Cardiac fibroblast (primary cell): ENCODE measurements at regions not wholly inside any gene's neighbourhood (a gene's known extent, or its start where the extent isn't known, plus 50 kb on each side); places are given as distances from the start of the nearest gene placed in this dataset.

Experiments
- DNase-seq, 2 donors: peaks; one replicate each; pipeline versions ENCODE4 v3.0.0 to v3.0.0-alpha.2; 2010; ENCODE audit warnings: low read depth in 2 of 2
- H3K4me3 ChIP-seq, 2 donors: replicated peaks in 1 of 2; 1 replicate in 1 of 2; 2 replicates in 1 of 2; pipeline ENCODE4 v1.5.1; 2011; ENCODE audit warnings: low read depth in 2 of 2, low read length in 2 of 2, mild to moderate bottlenecking in 2 of 2, moderate library complexity in 1 of 2
- TF ChIP-seq, protein P1 (sequence below): IDR thresholded peaks from one replicate; pipeline ENCODE4 v1.5.1; 2011; ENCODE audit warnings: low read depth, mild to moderate bottlenecking, low read length, inconsistent platforms

DNA sequence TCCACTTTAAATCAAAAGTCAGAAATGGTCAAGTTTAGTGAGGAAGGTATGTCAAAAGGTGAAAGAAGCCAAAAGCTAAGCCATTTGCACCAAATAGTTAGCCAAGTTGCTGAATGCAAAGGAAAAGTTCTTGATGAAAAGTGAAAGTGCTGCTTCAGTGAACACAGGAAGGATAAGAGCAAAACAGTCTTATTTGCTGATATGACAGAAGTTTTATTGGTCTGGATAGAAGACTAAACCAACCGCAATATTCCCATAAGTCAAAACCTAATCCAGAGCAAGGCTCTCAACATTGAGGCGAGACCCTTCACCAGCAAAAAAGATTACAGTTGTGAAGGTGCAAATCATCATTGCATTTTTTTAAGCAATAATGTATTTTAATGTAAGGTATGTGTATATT, 496.5 kb upstream of the LRATD1 start:
- no peak for DNase-seq
- TF ChIP-seq, protein P1, sequence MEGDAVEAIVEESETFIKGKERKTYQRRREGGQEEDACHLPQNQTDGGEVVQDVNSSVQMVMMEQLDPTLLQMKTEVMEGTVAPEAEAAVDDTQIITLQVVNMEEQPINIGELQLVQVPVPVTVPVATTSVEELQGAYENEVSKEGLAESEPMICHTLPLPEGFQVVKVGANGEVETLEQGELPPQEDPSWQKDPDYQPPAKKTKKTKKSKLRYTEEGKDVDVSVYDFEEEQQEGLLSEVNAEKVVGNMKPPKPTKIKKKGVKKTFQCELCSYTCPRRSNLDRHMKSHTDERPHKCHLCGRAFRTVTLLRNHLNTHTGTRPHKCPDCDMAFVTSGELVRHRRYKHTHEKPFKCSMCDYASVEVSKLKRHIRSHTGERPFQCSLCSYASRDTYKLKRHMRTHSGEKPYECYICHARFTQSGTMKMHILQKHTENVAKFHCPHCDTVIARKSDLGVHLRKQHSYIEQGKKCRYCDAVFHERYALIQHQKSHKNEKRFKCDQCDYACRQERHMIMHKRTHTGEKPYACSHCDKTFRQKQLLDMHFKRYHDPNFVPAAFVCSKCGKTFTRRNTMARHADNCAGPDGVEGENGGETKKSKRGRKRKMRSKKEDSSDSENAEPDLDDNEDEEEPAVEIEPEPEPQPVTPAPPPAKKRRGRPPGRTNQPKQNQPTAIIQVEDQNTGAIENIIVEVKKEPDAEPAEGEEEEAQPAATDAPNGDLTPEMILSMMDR: no peak
- H3K4me3 ChIP-seq: no peak overlapping the region

DNA sequence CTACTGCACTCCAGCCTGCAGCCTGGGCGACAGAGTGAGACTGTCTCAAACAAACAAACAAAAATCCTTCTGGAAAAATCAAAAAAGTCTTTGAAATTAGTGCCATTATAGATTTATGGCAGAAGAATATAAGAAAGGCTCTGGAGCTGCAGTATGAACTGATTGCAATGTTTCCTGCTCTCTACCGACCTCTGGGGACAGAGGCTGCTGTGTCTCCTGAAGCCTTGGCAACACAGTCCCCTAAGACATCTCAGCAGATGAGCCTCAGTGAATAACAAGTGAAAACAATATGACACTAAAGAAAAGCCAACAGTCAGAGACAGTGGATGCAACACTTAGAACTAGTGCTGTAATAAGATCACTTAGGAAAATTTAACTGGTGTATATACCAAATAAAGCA, 494.9 kb upstream of the LRATD1 start:
- TF ChIP-seq, protein P1: peak; percentile 31
- H3K4me3 ChIP-seq: no peak overlapping the region
- DNase-seq: peak in 1 of 2 donors; percentile 10

GRCh38 chr2:14140009-14140550, 492.4 kb upstream of the LRATD1 start:
- DNase-seq: no peak
- no peak overlapping the region for H3K4me3 ChIP-seq
- TF ChIP-seq, protein P1: no peak

DNA sequence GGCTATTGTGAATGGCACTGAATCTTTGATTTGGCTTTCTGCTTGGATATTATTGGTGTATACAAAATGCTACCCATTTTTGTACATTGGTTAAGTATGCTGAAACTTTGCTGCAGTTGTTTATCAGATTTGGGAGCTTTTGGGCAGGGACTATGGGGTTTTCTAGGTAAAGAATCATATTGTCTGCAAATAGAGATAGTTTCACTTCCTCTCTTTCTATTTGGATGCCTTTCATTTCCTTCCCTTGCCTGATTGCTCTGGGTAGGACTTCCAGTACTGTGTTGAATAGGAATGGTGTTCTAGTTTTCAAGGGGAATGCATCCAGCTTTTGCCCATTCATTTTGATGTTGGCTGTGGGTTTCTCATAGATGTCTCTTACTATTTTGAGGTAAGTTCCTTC, 489.1 kb upstream of the LRATD1 start:
- no peak overlapping the region for H3K4me3 ChIP-seq
- DNase-seq: no peak
- TF ChIP-seq, protein P1: no peak

GRCh38 chr2:14148216-14148615, 484.3 kb upstream of the LRATD1 start:
- DNase-seq: peak in 1 of 2 donors; percentile 66
- H3K4me3 ChIP-seq: no peak overlapping the region
- TF ChIP-seq, protein P1: no peak

- no peak for DNase-seq
- H3K4me3 ChIP-seq: no peak overlapping the region
- TF ChIP-seq, protein P1: no peak
These were observed 474.7 kb upstream of the LRATD1 start for GRCh38 chr2:14157816-14158215.

DNA sequence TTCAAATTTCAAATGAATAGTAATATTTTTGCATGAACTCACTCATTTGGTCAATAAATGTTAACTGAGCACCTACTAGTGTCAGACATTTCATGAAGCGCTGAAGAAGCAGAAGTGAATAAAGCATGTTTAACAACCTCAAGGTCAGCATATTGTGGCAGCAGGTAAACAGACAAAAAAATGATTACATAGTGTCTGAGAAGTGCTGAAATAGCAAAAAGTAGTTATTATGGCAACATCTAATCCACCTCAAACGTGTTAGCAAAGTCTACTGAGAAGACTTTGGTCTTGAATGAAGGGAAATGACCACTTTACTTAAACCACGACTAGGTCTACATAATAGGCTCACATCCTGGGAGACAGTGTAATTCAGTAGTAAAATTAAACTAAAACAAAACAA, 452.2 kb upstream of the LRATD1 start:
- DNase-seq: no peak
- no peak overlapping the region for H3K4me3 ChIP-seq
- TF ChIP-seq, protein P1: no peak
